HCT116 (cell line): ENCODE measurements at regions not wholly inside any gene's neighbourhood (a gene's known extent, or its start where the extent isn't known, plus 50 kb on each side); places are given as distances from the start of the nearest gene placed in this dataset.

Experiments used
- ATAC-seq: fragments of 200-7000 bp; cut with Tn5 transposase; 2 replicates; pipeline ENCODE4 v1.9.1; 2020; ENCODE audit warnings: mild to moderate bottlenecking, moderate library complexity
- BruUV-seq: library from RNA; stranded (reverse); fragments of 400-500 nt; replicated peaks from 2 replicates; lab custom pipeline; 2021; lab: Mats Ljungman, UMichigan
- CTCF ChIA-PET: fragments of 300-600 bp; sonication (Branson Sonifier 250); formaldehyde crosslinking; loops from one replicate; lab custom pipeline; 2021; ENCODE audit warnings: antibody characterized with exemption; lab: Charles Lee
- POLR2A ChIA-PET: fragments of 300-600, 350-600 bp; sonication (Branson Sonifier 250); formaldehyde crosslinking; loops from one replicate; lab custom pipeline; 2021; ENCODE audit warnings: antibody characterized with exemption; lab: Charles Lee
- RAD21 ChIA-PET, 2 experiments: fragments of 300-600 bp; sonication (Branson Sonifier 250); formaldehyde crosslinking; loops; one replicate each; lab custom pipeline; 2023; ENCODE audit warnings: low total read pairs in 2 of 2; ENCODE audit not compliant: uncharacterized antibody in 2 of 2, unreplicated experiment in 2 of 2, low non-redundant PET in 1 of 2; lab: Charles Lee
- DNase-seq: peaks from one replicate; pipeline ENCODE4 v3.0.0-alpha.2; 2010; ENCODE audit warnings: low read depth, low spot score
- H2AFZ ChIP-seq: fragments of 200-600 bp; shearing (Covaris generic), sonication (generic); 2 replicates; pipeline ENCODE4 v1.6.1; 2017; ENCODE audit warnings: low read depth, mixed run types, mixed read lengths, antibody characterized with exemption, low read length; ENCODE audit not compliant: poor library complexity, severe bottlenecking
- H3K27ac ChIP-seq: 2 replicates; pipeline ENCODE4 v1.5.1; 2012; ENCODE audit warnings: low read depth, low read length
- H3K27me3 ChIP-seq: fragments of 200-600 bp; sonication (generic); 2 replicates; pipeline ENCODE4 v1.6.1; 2016; ENCODE audit warnings: mixed run types, low read length, mixed read lengths; ENCODE audit not compliant: insufficient read depth
- H3K36me3 ChIP-seq, 2 experiments: fragments of 200-500 bp in 1 of 2; fragments of 200-600 bp in 1 of 2; sonication (Bioruptor generic) in 1 of 2; sonication (generic) in 1 of 2; 2 replicates each; pipeline versions ENCODE4 v1.5.1 to v1.6.1; 2014 to 2016; ENCODE audit warnings: low read length in 2 of 2, inconsistent platforms in 1 of 2, mixed read lengths in 1 of 2, mixed run types in 1 of 2; ENCODE audit not compliant: insufficient read depth in 2 of 2, control insufficient read depth in 1 of 2
- H3K4me1 ChIP-seq, 2 experiments: fragments of 200-600 bp in 1 of 2; sonication (generic) in 1 of 2; 2 replicates each; pipeline versions ENCODE4 v1.5.1 to v1.6.1; 2012 to 2017; ENCODE audit warnings: low read length in 2 of 2, inconsistent platforms in 1 of 2, mild to moderate bottlenecking in 1 of 2, mixed read lengths in 1 of 2, mixed run types in 1 of 2, moderate library complexity in 1 of 2; ENCODE audit not compliant: insufficient read depth in 2 of 2, control insufficient read depth in 1 of 2
- H3K4me2 ChIP-seq: fragments of 200-600 bp; sonication (generic); 2 replicates; pipeline ENCODE4 v1.6.1; 2017; ENCODE audit warnings: mixed run types, low read length, mixed read lengths
- H3K4me3 ChIP-seq, 2 experiments: fragments of 200-600 bp in 1 of 2; sonication (generic) in 1 of 2; replicated peaks in 1 of 2; 2 replicates each; pipeline ENCODE4 v1.5.1; 2011 to 2016; ENCODE audit warnings: low read length in 2 of 2, control low read depth in 1 of 2, low read depth in 1 of 2, mild to moderate bottlenecking in 1 of 2, mixed read lengths in 1 of 2, mixed run types in 1 of 2
- H3K79me2 ChIP-seq: fragments of 200-600 bp; sonication (generic); 2 replicates; pipeline ENCODE4 v1.6.1; 2017; ENCODE audit warnings: mild to moderate bottlenecking, mixed run types, low read length, moderate library complexity, mixed read lengths; ENCODE audit not compliant: insufficient read depth
- H3K9ac ChIP-seq: fragments of 200-600 bp; sonication (generic); 2 replicates; pipeline ENCODE4 v1.6.1; 2016; ENCODE audit warnings: low read length, mixed read lengths
- H3K9me2 ChIP-seq: fragments of 200-600 bp; sonication (generic), shearing (Covaris generic); 2 replicates; pipeline ENCODE4 v1.6.1; 2017; ENCODE audit warnings: mixed run types, mild to moderate bottlenecking, moderate library complexity; ENCODE audit not compliant: insufficient read depth
- H3K9me3 ChIP-seq, 2 experiments: fragments of 200-500 bp in 1 of 2; fragments of 200-600 bp in 1 of 2; sonication (Bioruptor generic) in 1 of 2; sonication (generic) in 1 of 2; 2 replicates each; pipeline ENCODE4 v1.6.1; 2014 to 2017; ENCODE audit warnings: low read length in 2 of 2, mixed read lengths in 2 of 2, inconsistent platforms in 1 of 2, low read depth in 1 of 2, mild to moderate bottlenecking in 1 of 2, mixed run types in 1 of 2, moderate library complexity in 1 of 2; ENCODE audit not compliant: control insufficient read depth in 1 of 2, insufficient read depth in 1 of 2
- H4K20me1 ChIP-seq: fragments of 200-600 bp; sonication (generic), shearing (Covaris generic); 2 replicates; pipeline ENCODE4 v1.6.1; 2017; ENCODE audit warnings: mixed run types, mild to moderate bottlenecking, moderate library complexity; ENCODE audit not compliant: insufficient read depth
- CBX3 ChIP-seq: IDR thresholded peaks from 2 replicates; pipeline ENCODE4 v1.6.1; 2012; ENCODE audit warnings: low read depth
- EGR1 ChIP-seq: IDR thresholded peaks from 2 replicates; pipeline ENCODE4 v1.6.1; 2012; ENCODE audit warnings: low read depth
- ELF1 ChIP-seq: IDR thresholded peaks from 2 replicates; pipeline ENCODE4 v1.6.1; 2012; ENCODE audit warnings: low read depth, borderline replicate concordance
- EZH2 ChIP-seq: fragments of 200-600 bp; sonication (generic); IDR thresholded peaks from 2 replicates; pipeline ENCODE4 v1.6.1; 2017; ENCODE audit warnings: antibody characterized with exemption, mixed run types
- FOSL1 ChIP-seq: IDR thresholded peaks from 2 replicates; pipeline ENCODE4 v1.6.1; 2012; ENCODE audit warnings: low read depth
- POLR2AphosphoS5 ChIP-seq: IDR thresholded peaks from 2 replicates; pipeline ENCODE4 v1.6.1; 2011; ENCODE audit warnings: mild to moderate bottlenecking, low read depth, low read length, moderate library complexity
- RAD21 ChIP-seq: IDR thresholded peaks from 2 replicates; pipeline ENCODE4 v1.6.1; 2012; ENCODE audit warnings: low read depth, mild to moderate bottlenecking
- REST ChIP-seq: IDR thresholded peaks from 2 replicates; pipeline ENCODE4 v1.6.1; 2012; ENCODE audit warnings: low read depth
- SIN3A ChIP-seq: IDR thresholded peaks from 2 replicates; pipeline ENCODE4 v1.6.1; 2012; ENCODE audit warnings: low read depth
- ZFX ChIP-seq: fragments of 450-650 bp; IDR thresholded peaks from 2 replicates; pipeline ENCODE4 v1.6.1; 2017
- intact Hi-C: fragments of 100-400 bp; cut with micrococcal nuclease; formaldehyde crosslinking; loops from 2 replicates; pipeline ENCODE4 v1.10.0; 2022
- TF ChIP-seq, protein P1 (sequence below): IDR thresholded peaks from 2 replicates; pipeline ENCODE4 v1.6.1; 2012
- TF ChIP-seq, protein P2 (sequence below): IDR thresholded peaks from 2 replicates; pipeline ENCODE4 v1.6.1; 2012

- TF ChIP-seq FOSL1 (no peak), REST (no peak)
These were observed 321.6 kb upstream of the HS6ST1 start for GRCh38 chr2:128640166-128640844.

GRCh38 chr2:128640845-128641360, 322.2 kb upstream of the HS6ST1 start:
- Histone ChIP-seq H2AFZ (no peak overlapping the region), H3K9me3 (no peaks in the 10 kb centered on the region), H3K27ac (no peak overlapping the region), H3K4me1 (no peaks in the 10 kb centered on the region), H3K9ac (no peak overlapping the region), H3K9me2 (no peaks in the 10 kb centered on the region), H3K4me2 (no peak overlapping the region), H3K4me3 (no peak overlapping the region), H4K20me1 (no peaks in the 10 kb centered on the region), H3K27me3 (no peaks in the 10 kb centered on the region), H3K36me3 (no peaks in the 10 kb centered on the region), H3K79me2 (no peaks in the 10 kb centered on the region)
- CTCF ChIA-PET: no interaction called here
- ATAC-seq: no peak
- TF ChIP-seq POLR2AphosphoS5 (no peak), RAD21 (no peak), ELF1 (no peak), ZFX (no peak), EZH2 (no peak), EGR1 (no peak), CBX3 (no peak), SIN3A (no peak)
- TF ChIP-seq, protein P1, sequence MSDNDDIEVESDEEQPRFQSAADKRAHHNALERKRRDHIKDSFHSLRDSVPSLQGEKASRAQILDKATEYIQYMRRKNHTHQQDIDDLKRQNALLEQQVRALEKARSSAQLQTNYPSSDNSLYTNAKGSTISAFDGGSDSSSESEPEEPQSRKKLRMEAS: no peak
- TF ChIP-seq, protein P2, sequence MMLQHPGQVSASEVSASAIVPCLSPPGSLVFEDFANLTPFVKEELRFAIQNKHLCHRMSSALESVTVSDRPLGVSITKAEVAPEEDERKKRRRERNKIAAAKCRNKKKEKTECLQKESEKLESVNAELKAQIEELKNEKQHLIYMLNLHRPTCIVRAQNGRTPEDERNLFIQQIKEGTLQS: no peak
- no TSS peak for BruUV-seq
- POLR2A ChIA-PET: no interaction called here
- no peak for DNase-seq
- RAD21 ChIA-PET: no interaction called here
- intact Hi-C loops: no loop called here

More at GRCh38 chr2:128640166-128640844, 321.6 kb upstream of the HS6ST1 start:
- POLR2A ChIA-PET: no interaction called here
- no peak overlapping the region for H3K4me2 ChIP-seq
- no peaks in the 10 kb centered on the region for H3K36me3 ChIP-seq
- H3K79me2 ChIP-seq: no peaks in the 10 kb centered on the region
- H3K4me3 ChIP-seq: no peak overlapping the region
- ATAC-seq: no peak
- no peaks in the 10 kb centered on the region for H3K4me1 ChIP-seq
- no peaks in the 10 kb centered on the region for H3K27me3 ChIP-seq
- H2AFZ ChIP-seq: no peak overlapping the region
- RAD21 ChIA-PET: no interaction called here
- H3K9ac ChIP-seq: no peak overlapping the region
- no TSS peak for BruUV-seq
- intact Hi-C loops: no loop called here
- H3K27ac ChIP-seq: no peak overlapping the region
- CTCF ChIA-PET: no interaction called here
- DNase-seq: no peak
- H3K9me2 ChIP-seq: no peaks in the 10 kb centered on the region
- no peaks in the 10 kb centered on the region for H3K9me3 ChIP-seq
- H4K20me1 ChIP-seq: no peaks in the 10 kb centered on the region
